Tibial nerve (tissue), 4 donors: ENCODE measurements at regions not wholly inside any gene's neighbourhood (a gene's known extent, or its start where the extent isn't known, plus 50 kb on each side); places are given as distances from the start of the nearest gene placed in this dataset.

ENCODE experiments used
- EP300 ChIP-seq, 2 donors: sonication (generic); formaldehyde crosslinking; IDR thresholded peaks; one replicate each; pipeline ENCODE4 v1.6.1; 2017; ENCODE audit warnings: antibody characterized with exemption in 2 of 2, mild to moderate bottlenecking in 1 of 2
- TF ChIP-seq, protein P1 (sequence below), 5 experiments: fragments of 200-600 bp in 3 of 5; fragments of 450-650 bp in 2 of 5; sonication (generic) in 3 of 5; IDR thresholded peaks; one replicate each; pipeline ENCODE4 v1.5.1; 2016 to 2019; ENCODE audit warnings: antibody characterized with exemption in 5 of 5, mild to moderate bottlenecking in 3 of 5, moderate library complexity in 2 of 5

DNA sequence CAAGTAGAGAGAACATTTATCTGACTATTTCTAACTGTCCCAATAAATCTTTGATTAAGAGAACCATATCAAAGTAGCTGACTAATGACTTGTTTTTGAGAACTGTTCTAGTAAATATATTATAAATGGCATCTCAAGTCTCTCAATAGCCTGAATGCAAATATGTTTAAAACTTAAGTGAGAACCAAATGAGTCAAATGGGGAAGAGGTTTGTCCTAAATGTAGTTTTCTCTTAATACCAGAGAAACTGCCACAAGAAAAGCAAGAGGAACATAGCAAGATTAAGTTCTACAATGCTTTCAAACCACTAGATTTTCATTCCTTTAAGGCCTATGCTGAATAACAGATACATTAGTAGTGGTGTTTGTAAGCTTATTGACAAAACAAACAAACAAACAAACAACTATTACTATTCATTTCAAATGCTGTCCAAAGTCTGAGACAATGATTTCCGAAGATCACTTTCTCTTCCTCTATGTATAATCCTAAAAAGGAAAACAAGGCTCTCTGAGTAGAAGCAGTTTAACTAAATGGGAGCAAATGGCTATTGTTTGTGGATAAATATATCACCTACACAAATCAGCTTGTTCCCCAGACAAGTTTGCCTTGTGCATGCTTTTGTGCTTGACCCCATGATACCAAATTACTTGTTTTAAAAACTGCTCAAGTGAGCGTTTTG is 408.4 kb upstream of the EMCN start:
- TF ChIP-seq, protein P1, sequence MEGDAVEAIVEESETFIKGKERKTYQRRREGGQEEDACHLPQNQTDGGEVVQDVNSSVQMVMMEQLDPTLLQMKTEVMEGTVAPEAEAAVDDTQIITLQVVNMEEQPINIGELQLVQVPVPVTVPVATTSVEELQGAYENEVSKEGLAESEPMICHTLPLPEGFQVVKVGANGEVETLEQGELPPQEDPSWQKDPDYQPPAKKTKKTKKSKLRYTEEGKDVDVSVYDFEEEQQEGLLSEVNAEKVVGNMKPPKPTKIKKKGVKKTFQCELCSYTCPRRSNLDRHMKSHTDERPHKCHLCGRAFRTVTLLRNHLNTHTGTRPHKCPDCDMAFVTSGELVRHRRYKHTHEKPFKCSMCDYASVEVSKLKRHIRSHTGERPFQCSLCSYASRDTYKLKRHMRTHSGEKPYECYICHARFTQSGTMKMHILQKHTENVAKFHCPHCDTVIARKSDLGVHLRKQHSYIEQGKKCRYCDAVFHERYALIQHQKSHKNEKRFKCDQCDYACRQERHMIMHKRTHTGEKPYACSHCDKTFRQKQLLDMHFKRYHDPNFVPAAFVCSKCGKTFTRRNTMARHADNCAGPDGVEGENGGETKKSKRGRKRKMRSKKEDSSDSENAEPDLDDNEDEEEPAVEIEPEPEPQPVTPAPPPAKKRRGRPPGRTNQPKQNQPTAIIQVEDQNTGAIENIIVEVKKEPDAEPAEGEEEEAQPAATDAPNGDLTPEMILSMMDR (IDR thresholded peaks at IDR 0.05): no peak
- no peak for TF ChIP-seq EP300 (IDR thresholded peaks at IDR 0.05)
